BJ (cell line): ENCODE measurements at regions not wholly inside any gene's neighbourhood (a gene's known extent, or its start where the extent isn't known, plus 50 kb on each side); places are given as distances from the start of the nearest gene placed in this dataset.

Experiments
- CTCF ChIA-PET: fragments of 350-600 bp; formaldehyde crosslinking; extraction: SDS; loops from one replicate; lab custom pipeline; 2021; ENCODE audit warnings: antibody characterized with exemption, inconsistent platforms; lab: Yijun Ruan, JAX
- POLR2A ChIA-PET: fragments of 300-600 bp; sonication (Branson Sonifier 250); formaldehyde crosslinking; extraction: SDS; loops from one replicate; lab custom pipeline; 2021; ENCODE audit warnings: antibody characterized with exemption; lab: Charles Lee
- DNase-seq: peaks from one replicate; pipeline ENCODE4 v3.0.0-alpha.2; 2011; ENCODE audit warnings: low read depth
- H3K27me3 ChIP-seq: 2 replicates; pipeline ENCODE4 v1.6.0; 2011; ENCODE audit warnings: low read length; ENCODE audit not compliant: control insufficient read depth, insufficient read depth
- H3K36me3 ChIP-seq: 2 replicates; pipeline ENCODE4 v1.5.1; 2011; ENCODE audit warnings: low read length; ENCODE audit not compliant: control insufficient read depth, insufficient read depth
- H3K4me3 ChIP-seq: 2 replicates; pipeline ENCODE4 v1.5.1; 2011; ENCODE audit warnings: low read depth, mild to moderate bottlenecking, control low read depth, low read length
- TF ChIP-seq, protein P1 (sequence below): IDR thresholded peaks from 2 replicates; pipeline ENCODE4 v1.5.1; 2011; ENCODE audit warnings: low read depth, mild to moderate bottlenecking, control low read depth, inconsistent platforms, low read length, moderate library complexity; ENCODE audit not compliant: insufficient read depth

DNA sequence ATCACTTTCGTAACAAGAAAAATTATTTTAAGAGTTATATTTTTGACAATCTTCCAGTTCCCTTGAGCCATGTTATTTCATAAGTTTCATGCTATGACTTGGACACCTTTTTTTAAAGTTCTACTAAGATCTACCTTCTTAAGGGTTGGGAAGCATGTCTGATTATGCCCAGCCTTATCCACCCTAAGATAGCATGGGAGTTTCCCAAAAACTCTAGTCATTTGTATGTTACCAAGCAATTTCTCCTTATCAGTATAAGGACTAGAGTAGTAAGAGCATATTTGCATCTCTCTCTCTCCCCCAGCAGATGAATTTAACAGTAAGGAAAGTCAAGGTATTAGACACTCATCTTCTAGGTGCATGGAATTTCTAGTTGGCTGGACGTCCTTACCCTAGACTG lies 85.1 kb upstream of the NTRK3 start:
- Histone ChIP-seq H3K4me3 (no peak overlapping the region), H3K27me3 (no peaks in the 10 kb centered on the region), H3K36me3 (no peaks in the 10 kb centered on the region)
- CTCF ChIA-PET = no interaction called here
- TF ChIP-seq, protein P1, sequence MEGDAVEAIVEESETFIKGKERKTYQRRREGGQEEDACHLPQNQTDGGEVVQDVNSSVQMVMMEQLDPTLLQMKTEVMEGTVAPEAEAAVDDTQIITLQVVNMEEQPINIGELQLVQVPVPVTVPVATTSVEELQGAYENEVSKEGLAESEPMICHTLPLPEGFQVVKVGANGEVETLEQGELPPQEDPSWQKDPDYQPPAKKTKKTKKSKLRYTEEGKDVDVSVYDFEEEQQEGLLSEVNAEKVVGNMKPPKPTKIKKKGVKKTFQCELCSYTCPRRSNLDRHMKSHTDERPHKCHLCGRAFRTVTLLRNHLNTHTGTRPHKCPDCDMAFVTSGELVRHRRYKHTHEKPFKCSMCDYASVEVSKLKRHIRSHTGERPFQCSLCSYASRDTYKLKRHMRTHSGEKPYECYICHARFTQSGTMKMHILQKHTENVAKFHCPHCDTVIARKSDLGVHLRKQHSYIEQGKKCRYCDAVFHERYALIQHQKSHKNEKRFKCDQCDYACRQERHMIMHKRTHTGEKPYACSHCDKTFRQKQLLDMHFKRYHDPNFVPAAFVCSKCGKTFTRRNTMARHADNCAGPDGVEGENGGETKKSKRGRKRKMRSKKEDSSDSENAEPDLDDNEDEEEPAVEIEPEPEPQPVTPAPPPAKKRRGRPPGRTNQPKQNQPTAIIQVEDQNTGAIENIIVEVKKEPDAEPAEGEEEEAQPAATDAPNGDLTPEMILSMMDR = no peak
- POLR2A ChIA-PET = no interaction called here
- no peak for DNase-seq

DNA sequence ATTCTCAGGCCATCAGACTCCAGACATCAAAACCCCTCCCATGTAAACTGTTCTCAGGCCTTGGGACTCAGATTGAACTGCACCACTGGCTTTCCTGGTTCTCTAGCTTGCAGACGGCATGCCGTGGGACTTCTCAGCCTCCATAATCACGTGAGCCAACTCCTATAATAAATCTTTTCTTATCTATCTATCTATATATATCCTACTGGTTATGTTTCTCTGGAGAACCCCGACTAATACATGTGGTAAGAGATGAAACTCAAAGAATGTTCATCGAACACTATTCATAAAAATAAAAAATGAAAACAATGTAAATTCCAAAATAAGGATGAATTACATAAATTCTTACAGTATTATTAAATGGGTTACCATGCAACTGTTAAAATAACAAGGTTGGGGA lies 84.5 kb upstream of the NTRK3 start:
- no peaks in the 10 kb centered on the region for H3K36me3 ChIP-seq
- H3K4me3 ChIP-seq = no peak overlapping the region
- DNase-seq = no peak
- TF ChIP-seq, protein P1 = no peak
- no peaks in the 10 kb centered on the region for H3K27me3 ChIP-seq
- ChIA-PET CTCF (no interaction called here), POLR2A (no interaction called here)

DNA sequence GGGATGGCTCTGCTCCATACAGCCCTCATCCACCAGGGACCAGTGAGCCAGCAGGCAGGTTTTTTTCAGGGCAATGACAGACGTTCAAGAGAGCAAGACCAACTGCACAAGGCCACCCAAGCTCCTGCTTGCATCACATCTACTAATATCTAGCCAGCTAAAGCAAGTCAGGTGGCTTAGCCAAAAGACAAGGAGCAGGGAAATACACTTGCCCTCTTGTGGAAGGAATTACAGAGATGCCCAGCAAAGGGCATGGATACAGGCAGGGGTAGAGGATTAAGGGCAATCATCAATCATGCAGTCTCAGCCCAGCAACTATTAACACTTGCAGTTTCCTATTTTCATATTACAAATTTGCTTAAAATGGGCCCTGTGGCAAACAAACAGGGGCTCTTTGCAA lies 81.5 kb upstream of the NTRK3 start:
- TF ChIP-seq, protein P1 = no peak
- POLR2A ChIA-PET = no interaction called here
- H3K36me3 ChIP-seq = no peaks in the 10 kb centered on the region
- DNase-seq = no peak
- no peaks in the 10 kb centered on the region for H3K27me3 ChIP-seq
- CTCF ChIA-PET = interaction anchor here (0.9 kb wide), 1 partner anchor 112 kb away, joined by 4 read pairs; no protein-coding TSS in a partner anchor
- H3K4me3 ChIP-seq = no peak overlapping the region

DNA sequence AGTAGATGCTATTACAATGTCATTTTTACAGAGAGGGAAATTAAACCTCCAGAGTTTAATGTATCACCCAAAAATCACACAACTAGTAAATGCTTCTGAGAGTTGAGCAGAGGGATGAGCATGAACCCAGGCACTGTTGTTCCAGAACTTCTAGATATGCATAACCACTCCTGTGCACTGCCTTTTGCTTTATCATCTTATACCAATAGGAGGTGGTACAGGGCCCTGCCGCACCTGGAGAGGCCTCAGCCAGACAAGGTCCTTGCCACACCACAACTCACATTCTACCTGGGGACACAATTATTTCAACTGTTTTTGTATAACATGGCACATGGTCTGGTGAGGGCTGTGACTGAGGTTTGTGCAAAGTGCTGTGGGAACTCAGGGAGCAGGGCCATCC lies 78.5 kb upstream of the NTRK3 start:
- CTCF ChIA-PET = interaction anchor here (1.1 kb wide), 1 partner anchor 113 kb away, joined by 3 read pairs; no protein-coding TSS in a partner anchor
- Histone ChIP-seq H3K4me3 (no peak overlapping the region), H3K36me3 (no peaks in the 10 kb centered on the region), H3K27me3 (no peaks in the 10 kb centered on the region)
- TF ChIP-seq, protein P1 = no peak
- no peak for DNase-seq
- POLR2A ChIA-PET = no interaction called here

DNA sequence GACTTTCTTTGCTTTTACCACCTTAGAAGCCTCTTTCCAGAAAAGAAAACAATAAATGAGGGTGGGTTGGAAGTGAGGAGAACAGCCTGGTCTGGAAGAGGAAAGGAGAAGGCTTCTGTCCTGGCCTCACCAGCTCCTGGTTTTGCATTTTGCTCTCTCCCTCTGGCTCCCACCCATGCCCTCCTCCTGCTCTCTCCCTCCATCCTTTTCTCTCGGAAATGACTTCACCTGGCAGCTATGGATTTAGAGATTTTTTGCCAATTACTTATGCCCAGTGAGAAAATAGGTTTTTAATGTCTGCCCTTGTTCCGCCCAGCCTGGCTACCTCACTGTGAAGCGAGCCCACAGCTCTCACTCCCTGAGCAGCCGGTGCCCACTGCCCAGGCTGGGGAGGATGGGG lies 77.9 kb upstream of the NTRK3 start:
- Histone ChIP-seq H3K36me3 (no peaks in the 10 kb centered on the region), H3K4me3 (no peak overlapping the region), H3K27me3 (no peaks in the 10 kb centered on the region)
- ChIA-PET POLR2A (interaction anchor here (0.7 kb wide), 1 partner anchor 964 kb away, joined by 9 read pairs; no protein-coding TSS in a partner anchor), CTCF (interaction anchor here (1.1 to 1.5 kb wide), 2 partner anchors 59 to 113 kb away, joined by 3 to 6 read pairs; no protein-coding TSS in a partner anchor)
- no peak for DNase-seq
- TF ChIP-seq, protein P1 = no peak
